NCI-H345 (cell line): ENCODE measurements at regions not wholly inside any gene's neighbourhood (a gene's known extent, or its start where the extent isn't known, plus 50 kb on each side); places are given as distances from the start of the nearest gene placed in this dataset.
"Not testable (repeated sequence)": the region's sequence is repeated elsewhere in the genome, so short reads cannot be mapped to it uniquely, and the experiment has no call there.

Source experiments
- DNase-seq: peaks from one replicate; lab custom pipeline; 2025; lab: John Stamatoyannopoulos, UW

DNA sequence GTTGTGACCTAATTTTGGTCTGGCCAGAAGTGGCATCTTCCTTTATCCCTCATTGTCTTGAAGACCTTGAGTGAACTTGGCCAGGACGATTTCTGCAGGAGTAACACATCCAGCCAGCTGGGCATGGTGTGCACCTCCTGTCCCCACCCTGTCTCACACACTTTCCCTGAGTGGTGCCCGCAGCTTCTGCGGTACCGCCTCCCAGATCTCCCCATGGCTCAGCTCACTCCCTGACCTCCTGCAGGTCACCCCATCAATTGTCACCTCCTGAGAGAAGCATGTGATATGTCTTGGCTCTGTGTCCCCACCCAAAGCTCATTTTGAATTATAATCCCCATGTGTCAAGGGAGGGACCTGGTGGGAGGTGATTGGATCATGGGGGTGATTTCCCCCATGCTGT lies 50.2 kb upstream of the TP53I11 start:
- DNase-seq = no peak

DNA sequence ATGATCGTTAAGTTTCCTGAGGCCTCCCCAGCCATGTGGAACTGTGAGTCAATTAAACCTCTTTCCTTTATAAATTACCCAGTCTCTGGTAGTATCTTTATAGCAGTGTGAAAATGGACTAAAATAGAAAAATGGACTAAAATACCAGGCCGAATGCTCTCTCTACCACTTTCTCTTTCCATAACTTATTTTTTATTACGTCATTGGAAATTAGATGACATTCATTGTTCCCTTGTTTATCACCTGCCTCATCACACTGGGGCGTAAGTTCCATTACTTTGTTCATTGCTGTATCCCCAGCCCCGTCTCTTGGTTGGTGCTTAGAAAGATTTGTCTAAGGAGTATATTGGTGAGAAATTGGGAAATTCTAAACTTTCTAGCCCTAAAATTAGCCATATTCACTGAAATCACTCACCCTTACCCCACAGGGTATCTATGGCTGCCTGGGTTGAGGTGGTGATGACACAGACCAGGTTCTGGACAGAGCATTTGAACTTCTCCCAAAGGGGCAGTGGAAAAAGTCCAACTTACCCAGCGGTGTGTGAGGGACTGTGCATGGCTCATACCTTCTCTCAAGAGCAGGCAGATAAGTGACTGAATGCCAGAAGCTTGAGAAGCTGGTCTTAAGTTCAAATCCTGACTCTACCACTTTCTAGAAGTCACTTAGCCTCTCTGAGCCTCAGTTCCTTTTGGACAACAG lies 50.9 kb upstream of the TP53I11 start:
- no peak for DNase-seq

DNA sequence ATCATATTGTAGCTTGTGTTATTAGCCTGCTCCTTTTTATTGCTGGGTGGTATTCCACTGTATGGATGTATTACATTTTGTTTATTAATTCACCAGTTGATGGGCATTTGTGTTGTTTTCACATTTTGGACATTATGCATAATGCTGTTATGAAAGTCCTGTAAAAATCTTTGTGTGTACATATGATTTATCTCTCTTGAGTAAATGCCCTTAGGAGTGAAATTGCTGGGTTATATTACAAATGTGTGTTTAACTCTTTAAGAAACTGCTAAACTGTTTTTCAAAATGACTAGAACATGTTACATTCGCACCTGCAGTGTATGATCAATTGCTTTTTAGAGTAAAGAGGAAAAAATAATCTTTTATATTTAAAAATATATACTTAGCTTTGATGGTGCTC lies 54.4 kb upstream of the TP53I11 start:
- no peak for DNase-seq

DNA sequence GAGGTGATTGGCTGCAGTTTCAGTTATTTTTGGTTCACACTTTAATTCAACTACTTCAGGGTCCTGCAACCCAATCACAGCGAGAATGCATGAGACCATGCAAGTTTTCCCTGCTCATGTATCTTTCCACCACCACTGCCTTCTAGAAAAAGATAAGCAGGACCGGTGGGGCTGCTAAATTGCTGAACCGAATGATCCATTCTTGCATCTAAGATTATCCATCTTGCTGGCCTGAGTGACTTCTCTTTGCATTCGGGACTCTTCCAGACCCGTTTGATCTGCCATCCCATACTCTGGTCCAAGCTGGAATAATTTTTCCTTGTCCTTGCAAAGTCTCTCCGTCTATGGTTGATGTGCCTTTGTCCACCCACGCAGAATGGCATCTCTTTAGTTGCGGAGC lies 56.3 kb upstream of the TP53I11 start:
- no peak for DNase-seq

DNA sequence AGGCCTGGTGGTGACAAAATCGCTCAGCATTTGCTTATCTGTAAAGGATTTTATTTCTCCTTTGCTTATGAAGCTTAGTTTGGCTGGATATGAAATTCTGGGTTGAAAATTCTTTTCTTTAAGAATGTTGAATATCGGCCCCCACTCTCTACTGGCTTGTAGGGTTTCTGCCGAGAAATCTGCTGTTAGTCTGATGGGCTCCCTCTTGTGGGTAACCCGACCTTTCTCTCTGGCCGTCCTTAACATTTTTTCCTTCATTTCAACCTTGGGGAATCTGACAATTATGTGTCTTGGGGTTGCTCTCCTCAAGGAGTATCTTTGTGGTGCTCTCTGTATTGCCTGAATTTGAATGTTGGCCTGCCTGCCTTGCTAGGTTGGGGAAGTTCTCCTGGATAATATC lies 65.3 kb upstream of the TP53I11 start:
- not testable (repeated sequence) for DNase-seq

DNA sequence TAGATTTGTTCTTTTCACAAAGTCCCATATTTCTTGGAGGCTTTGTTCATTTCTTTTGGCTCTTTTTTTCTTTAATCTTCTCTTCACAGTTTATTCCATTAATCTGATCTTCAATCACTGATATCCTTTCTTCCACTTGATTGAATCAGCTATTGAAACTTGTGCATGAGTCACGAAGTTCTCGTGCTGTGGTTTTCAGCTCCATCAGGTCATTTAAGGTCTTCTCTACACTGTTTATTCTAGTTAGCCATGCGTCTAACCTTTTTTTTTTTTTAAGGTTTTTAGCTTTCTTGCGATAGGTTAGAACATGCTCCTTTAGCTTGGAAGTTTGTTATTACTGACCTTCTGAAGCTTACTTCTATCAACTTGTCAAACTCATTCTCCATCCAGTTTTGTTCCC lies 65.8 kb upstream of the TP53I11 start:
- DNase-seq = not testable (repeated sequence)

DNA sequence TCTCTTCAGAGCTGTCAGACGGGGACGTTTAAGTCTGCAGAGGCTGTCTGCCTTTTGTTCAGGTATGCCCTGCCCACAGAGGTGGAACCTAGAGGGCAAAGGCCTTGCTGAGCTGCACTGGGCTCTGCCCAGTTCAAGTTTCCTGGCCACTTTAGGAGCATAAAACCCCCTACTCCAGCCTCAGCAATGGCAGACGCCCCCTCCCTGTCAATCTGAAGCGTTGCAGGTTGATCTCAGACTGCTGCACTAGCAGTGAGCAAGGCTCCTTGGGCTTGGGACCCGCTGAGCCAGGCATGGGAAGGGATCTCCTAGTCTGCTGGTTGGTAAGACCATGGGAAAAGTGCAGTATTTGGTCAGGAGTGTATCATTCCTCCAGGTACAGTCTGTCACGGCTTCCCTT lies 66.6 kb upstream of the TP53I11 start:
- DNase-seq = no peak

DNA sequence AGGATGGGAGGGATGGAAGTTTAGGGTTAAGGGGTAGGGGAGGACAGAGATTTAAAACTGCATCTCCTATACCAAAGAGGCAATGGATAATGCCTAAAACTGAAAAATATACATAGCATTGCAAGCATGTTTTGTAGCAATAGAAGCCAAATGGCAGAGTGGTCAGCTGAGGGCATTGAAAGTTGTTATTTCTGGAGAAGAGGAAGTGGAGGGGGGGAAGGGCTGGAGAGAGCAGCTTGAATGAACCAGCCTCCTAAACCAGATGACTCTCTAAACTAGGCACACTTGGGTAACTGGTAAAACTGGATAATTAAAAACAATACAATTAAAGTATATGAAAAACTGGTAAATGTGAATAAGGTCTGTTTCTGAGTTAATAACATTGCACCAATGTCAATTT lies 70.3 kb upstream of the TP53I11 start:
- no peak for DNase-seq

DNA sequence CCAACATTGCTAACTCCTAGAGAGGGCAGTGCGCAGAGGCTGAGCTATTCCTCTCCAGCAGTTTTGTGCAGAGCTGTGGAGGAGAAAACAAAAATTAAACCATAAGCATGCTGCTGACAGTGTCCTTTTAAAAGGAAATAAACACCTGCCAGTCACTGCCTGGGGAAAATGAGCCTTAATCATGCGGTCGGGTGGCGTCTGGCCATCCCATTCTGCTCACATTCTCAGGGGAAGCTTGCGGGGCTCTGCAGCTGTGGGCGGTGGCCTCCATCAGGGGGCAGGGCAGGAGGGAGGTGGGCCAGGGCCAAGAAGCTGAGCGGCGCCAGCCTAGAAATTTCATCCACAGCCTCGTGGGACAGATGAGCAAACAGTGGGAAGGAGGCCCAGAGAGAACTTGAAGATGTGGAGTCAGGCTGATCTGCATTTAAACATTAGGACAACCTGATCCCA lies 71.0 kb upstream of the TP53I11 start:
- DNase-seq = no peak

DNA sequence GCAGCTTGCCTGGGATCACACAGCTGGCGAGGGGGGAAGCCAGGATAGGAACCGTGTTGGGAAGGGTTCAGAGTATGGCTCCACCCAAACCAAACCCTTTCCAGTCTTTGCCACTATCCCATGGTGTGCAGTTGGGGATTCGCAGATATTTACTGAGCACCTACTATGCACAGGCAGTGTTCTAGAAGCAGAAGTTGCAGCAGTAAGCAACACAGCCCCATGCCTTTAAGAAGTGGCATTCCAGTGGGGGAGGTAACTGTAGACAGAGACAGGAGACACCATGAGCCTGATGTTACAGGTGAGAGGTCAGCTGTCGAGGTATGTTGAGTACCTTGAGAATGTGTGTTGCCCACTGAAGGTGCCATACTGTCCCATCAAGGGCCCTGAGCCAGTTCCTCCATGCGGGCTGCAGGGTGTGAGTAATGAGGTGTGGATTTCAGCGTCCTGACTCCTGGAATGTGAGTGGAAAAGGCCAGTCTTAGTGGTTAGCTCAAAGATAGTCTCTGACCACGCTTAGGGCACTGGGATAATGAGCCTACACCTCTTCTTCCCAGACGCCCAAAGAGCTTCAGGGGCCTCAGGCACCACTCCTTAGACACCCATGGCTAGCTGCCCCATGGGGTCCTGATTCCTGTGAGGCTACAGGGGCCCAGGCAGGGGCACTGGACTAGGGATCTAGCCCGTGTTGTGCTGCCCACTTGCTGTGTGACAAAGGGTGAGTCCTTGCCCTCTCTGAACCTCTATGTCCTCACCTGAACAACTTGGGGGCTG lies 71.8 kb upstream of the TP53I11 start:
- DNase-seq = no peak

DNA sequence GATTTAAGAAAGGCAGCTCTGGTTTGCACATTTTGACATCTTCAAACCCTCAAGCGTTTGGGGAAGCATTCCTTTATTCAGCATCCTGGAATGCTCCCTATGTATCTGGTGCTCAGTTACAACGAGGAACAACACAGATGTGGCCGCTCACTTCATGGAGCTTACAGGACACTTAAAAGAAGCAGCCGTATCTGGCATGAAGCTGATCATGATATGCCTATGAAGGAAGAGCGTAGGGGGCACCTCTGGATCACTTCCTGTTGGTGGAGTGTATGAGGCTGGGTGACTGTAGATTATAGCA lies 72.3 kb upstream of the TP53I11 start:
- DNase-seq = no peak

DNA sequence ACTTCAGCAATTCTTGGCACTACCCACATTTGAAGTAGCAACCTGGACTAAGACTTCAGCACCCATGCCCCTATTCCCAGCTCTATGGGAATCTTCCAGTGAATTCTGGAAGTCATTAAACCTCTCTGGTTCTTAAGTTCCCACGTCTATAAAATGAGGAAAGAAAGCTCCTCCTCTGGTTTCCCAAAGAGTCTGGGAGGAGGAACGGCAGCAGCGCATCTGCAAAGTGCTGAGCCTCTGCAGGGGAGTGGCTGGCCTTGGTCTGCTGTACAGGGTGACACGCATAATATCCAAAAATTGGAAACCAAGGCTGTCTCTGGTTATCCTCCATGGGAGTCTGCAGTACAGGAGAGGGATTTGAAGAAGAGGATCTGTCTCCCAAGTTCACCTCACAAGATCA lies 73.6 kb upstream of the TP53I11 start:
- no peak for DNase-seq

DNA sequence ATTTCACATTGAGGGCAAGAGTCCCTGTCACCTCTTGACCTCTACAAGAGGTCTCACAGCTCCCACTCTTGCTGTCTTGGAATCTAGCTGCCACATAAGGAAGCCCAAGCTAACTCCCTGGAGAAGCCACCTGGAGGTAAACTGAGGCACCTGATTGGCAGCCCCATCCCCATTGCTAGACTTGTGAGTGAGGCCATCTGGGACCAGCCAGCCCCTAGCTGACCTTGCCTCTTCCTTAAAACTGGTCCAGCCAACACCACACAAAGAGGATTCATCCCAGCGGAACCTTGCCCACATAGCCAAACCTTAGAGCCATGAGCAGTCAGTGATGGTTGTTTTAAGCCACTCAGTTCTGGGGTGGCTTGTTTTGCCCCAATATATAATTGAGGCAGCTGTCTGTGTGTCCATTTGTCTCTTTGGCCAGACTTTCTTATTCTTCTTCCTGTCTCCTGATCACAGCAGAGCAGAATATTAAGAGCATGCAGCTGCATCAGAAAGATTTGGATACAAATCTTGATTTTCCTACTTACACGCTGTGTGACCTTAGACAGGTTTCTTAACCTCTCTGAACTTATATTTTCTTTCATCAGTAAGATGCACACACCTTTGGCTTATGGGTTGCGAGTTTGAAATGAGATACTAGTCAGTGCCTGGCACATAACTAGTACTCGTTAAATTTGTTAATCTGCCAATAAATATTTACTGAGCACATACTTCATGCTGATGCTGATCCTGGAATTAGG lies 74.3 kb upstream of the TP53I11 start:
- DNase-seq = no peak

DNA sequence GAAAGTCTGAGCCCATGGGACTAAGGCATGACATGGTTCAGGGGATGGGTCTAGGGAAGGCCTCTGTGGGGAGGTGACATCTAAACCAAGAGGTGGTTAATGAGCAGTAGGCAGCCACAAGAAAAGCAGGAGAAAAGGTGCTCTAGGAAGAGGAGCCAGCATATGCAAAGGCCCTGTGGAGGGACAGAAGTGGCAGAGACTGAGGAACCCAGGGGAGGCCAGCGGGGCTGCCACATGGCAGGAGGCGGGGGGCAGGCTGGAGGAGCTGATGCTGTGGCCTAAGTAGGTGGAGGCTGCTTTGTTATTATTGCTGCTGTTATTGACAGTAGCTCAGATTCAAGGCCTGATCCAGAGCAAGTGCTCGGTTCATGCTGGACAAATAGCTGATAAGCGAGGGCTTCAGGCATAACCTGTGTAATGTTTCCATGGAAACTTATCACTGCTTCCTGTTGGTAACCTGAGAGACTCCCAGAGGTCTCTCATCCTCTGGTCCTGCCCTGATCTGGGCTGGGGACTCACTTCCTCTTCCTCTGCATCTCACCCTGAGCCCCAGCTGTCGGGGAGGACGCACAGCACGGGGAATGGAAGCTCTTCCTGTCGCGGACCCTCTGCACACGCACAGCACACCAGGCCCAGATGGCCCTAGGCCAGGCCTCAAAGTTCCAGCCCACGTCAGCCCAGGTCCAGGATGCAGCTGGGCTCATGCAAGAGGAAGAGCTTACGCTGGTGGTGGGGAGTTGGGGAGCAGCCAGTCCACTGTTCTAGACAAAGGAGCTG lies 75.2 kb upstream of the TP53I11 start:
- peak; percentile 23 for DNase-seq

DNA sequence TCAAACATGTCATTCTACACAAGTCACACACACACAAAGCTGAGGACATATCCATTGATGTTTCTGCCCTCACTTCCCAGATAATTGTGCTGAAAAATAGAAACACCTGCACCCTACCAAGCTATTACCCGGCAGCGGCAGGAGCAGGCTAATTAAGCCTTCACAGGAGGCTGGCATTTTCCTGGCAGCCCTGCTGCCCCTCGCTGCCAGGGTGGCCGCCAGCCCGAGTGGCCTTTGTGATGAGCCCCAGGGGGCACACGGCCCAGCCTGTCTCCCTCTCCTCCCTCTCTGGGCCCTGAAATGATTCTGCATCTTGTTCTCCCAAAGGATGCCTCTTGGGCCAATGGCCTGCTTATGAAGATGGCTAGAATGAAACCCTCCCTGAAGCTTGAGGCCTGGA lies 76.2 kb upstream of the TP53I11 start:
- DNase-seq = peak; percentile 66

DNA sequence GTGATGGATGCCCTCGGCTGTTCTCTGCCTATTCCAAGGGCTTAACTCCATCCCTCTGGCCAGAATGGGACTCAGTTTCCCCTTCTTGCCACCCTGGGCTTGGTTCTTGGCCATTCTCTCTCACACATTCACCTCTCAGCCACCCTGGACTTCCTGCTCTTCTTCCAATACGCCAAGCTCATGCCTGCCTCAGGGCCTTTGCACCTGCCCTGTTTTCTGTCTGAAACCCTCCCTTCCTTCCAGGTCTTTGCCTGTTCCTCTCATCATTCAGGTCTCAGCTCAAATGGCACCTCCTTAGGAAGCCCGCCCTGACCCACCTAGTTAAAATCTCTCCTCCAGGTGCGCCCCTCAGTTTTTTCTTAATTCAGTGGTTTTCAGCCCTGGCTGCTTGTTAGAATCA lies 76.6 kb upstream of the TP53I11 start:
- DNase-seq = no peak

DNA sequence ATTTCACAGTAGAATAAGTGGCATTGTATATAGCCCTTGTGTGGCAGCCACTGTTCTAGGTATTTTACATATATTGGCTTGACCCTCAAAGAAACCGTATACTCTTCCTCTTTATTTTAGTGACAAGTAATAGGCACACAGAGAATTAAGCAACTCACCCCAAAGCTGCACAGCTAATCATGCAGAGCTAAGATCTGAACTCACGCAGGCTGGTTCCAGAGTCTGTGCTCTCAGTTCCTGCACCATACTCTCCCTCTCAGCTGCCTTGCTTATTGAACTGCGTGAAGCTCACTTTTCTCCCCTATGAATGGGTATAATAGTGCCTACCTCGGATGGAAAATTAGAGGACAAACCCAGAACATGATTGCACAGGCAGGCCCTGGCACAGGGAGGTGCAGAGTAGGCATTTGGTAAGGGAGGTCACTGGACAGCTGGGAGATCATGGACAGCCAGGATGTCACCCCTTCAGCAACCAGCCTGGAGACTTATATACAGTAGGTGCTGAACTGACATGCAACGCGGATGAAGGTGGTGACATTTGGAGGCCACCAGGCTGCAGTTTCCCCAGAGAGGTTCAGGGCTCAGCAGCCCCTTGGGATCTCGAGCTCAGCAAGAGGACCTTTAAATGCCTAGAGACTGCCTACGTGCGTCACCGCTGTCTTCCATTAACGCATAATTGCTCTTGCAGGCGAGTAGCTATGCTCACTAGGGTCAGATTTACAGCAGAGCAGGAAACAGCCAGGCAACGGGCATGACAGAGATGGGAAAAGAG lies 78.4 kb upstream of the TP53I11 start:
- DNase-seq = no peak

DNA sequence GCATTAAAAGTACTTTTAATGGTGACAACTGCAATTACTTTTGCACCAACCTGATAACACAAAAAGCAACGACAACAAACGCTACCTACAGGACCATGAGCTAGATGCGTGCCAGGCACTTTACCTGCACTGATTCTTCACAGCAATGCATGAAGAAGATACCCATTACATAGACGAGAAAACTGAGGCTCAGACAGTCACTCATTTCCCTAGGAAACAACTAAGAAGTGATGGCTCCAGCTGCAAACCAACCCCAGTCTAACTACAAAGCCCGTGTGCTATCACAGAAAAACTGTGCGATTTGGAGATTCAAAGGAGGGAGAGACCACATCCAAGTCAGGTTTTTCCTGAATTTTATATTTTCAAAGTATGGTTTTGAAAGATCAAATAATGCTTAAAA lies 80.1 kb upstream of the TP53I11 start:
- no peak for DNase-seq

DNA sequence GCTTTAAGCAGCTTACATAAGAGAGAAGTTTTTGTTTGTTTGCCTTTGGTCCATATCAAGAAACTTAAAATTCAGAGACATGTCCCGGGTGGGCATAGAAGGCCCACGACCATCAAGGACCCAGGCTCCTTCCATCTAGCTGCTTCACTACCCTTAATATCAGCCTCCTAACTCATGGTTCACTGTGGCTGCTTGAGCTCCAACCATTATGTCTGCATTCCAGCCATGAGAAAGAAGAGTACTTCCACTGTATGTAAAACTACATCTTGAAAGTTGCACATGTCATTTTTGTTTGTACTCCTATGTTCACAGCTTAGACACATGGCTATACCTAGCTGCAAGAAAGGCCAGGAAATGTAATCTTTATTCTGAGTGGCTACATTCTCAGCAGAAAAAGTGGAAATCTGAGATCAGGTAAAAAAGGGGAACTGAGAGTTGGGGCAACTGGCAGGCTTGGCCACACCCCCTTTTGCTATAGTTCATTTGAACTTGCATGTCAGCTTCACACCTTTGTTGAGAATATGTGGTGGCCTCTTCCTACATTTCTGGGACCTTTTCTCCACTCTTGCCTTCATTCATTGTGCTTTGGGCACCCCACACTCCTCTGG lies 81.3 kb upstream of the TP53I11 start:
- DNase-seq = no peak

DNA sequence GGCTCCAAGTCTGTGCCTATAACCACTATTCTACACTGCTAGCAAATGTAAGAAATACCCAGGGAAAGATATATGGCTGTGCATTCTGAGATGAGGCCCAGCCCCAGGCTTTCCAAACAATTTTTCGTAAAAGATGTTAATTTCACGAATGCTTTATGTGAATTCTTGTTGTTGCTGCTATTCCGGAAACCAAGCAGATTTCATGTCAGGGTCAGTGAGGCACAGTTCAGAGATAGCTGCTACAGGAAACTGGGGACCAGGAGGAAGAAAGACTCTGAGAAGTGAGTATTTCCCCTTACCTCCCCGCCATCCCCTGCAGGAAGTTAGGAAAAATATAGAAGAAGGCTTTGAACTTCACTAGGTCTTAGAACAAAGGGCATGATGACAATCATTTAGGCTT lies 84.7 kb upstream of the TP53I11 start:
- DNase-seq = no peak

DNA sequence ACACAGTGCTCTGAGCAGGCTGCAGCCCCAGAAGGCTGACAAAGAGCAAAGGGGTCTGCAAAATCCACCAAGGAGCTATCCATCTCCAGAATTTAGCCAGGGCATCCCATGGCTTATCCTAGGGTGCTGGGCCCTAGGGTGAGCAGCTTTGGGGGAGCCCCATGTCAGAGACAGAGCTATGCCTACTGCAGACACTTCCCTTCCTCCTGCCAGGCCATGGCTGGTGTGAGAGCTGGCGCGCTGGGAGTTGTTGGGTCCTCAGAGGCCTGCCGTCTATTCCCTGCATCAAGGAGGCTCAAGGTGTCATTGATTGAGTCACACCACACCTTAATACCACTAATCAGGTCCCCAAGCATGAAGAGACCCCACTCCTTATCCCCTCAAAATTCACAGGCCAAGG lies 85.3 kb upstream of the TP53I11 start:
- DNase-seq = no peak
